ENCODE measurements at regions not wholly inside any gene's neighbourhood (a gene's known extent, or its start where the extent isn't known, plus 50 kb on each side); places are given as distances from the start of the nearest gene placed in this dataset.

GRCh38 chr9:36730414-36730813 lies 157.7 kb downstream of the MELK start:
- Histone ChIP-seq H3K23ac (ENCODE audit: insufficient read length, low read depth, low read length) (no peak overlapping the region), H2BK20ac (ENCODE audit: low read depth, low read length, poor library complexity, severe bottlenecking) (no peak overlapping the region), H4K91ac (ENCODE audit: insufficient read length, low read depth, low read length) (no peak overlapping the region), H3K23me2 (ENCODE audit: insufficient read length, low read depth, low read length, poor library complexity, severe bottlenecking) (no peaks in the 10 kb centered on the region), H3K79me1 (ENCODE audit: insufficient read depth, low read depth, low read length, poor library complexity, severe bottlenecking) (no peaks in the 10 kb centered on the region), H2AFZ (ENCODE audit: low read length) (no peak overlapping the region), H4K5ac (ENCODE audit: insufficient read length, low read depth, low read length) (no peak overlapping the region), H3K4me1 (ENCODE audit: insufficient read depth, low read length) (0 out of 2 replicates have a peak, but pooled peaks cover 9% of the 10 kb centered on the region), H4K8ac (replicated peaks; ENCODE audit: insufficient read length, low read depth, low read length) (no peak overlapping the region), H3T11ph (ENCODE audit: low read length) (no peak overlapping the region), H2AK5ac (ENCODE audit: insufficient read length, low read length) (no peak overlapping the region), H3K14ac (ENCODE audit: insufficient read depth, low read length) (no peak overlapping the region), H3K27me3 (ENCODE audit: insufficient read depth, low read length) (no peaks in the 10 kb centered on the region), H3K18ac (ENCODE audit: insufficient read length, low read depth, low read length) (no peak overlapping the region), H3K9ac (ENCODE audit: extremely low read depth, insufficient read length, low read length) (no peak overlapping the region), H2BK5ac (ENCODE audit: insufficient read length, low read length) (no peak overlapping the region), H3K9me3 (ENCODE audit: control insufficient read depth, low read depth, low read length) (no peaks in the 10 kb centered on the region), H3K79me2 (ENCODE audit: insufficient read depth, low read length) (no peaks in the 10 kb centered on the region), H2BK12ac (ENCODE audit: insufficient read length, low read depth, low read length) (no peak overlapping the region), H4K20me1 (ENCODE audit: control insufficient read depth, insufficient read depth, insufficient read length) (no peaks in the 10 kb centered on the region), H3K56ac (ENCODE audit: insufficient read length, low read depth, low read length) (no peak overlapping the region), H3K27ac (ENCODE audit: insufficient read length, low read depth, low read length) (no peak overlapping the region), H3K4ac (ENCODE audit: low read depth, low read length) (no peak overlapping the region), H3K4me2 (ENCODE audit: insufficient read depth, insufficient read length, low read length) (no peak overlapping the region), H2BK120ac (ENCODE audit: low read depth, low read length, poor library complexity, severe bottlenecking) (no peak overlapping the region), H2BK15ac (ENCODE audit: low read depth, low read length) (no peak overlapping the region)
- DNase-seq = no peak
- TF ChIP-seq CTCF (conservative IDR thresholded peaks at IDR 0.05) = no peak
- Mint-ChIP-seq H3K4me3 (no peak overlapping the region), H3K36me3 (ENCODE audit: insufficient read depth in 1 of 3, low read depth in 3 of 3) (no peaks in the 10 kb centered on the region), H3K4me1 (peaks cover 29 to 32% of the 10 kb centered on the region in 2 experiments), H3K27ac (no peak overlapping the region; a peak in 1 of 7 replicates), H3K9me3 (no peaks in the 10 kb centered on the region), H3K27me3 (ENCODE audit: low read depth) (no peaks in the 10 kb centered on the region)
- WGBS (ENCODE audit: extremely low coverage, insufficient read length, low lambda C conversion rate) = no CpG with 5 or more reads among the region's 5 CpGs

All from H9 (cell line).